Esophagus squamous epithelium (tissue), 4 donors: ENCODE measurements at regions not wholly inside any gene's neighbourhood (a gene's known extent, or its start where the extent isn't known, plus 50 kb on each side); places are given as distances from the start of the nearest gene placed in this dataset.

ENCODE experiments used
- POLR2A ChIP-seq, 4 donors: fragments of 450-650 bp; IDR thresholded peaks; one replicate each; pipeline ENCODE4 v1.6.1; 2017; ENCODE audit warnings: antibody characterized with exemption in 4 of 4, mild to moderate bottlenecking in 4 of 4, moderate library complexity in 3 of 4
- TF ChIP-seq, protein P1 (sequence below), 6 experiments: fragments of 450-650 bp in 4 of 6; fragments of 200-600 bp in 2 of 6; sonication (generic) in 2 of 6; IDR thresholded peaks; one replicate each; pipeline ENCODE4 v1.5.1; 2016 to 2019; ENCODE audit warnings: antibody characterized with exemption in 6 of 6, mild to moderate bottlenecking in 4 of 6, moderate library complexity in 4 of 6

DNA sequence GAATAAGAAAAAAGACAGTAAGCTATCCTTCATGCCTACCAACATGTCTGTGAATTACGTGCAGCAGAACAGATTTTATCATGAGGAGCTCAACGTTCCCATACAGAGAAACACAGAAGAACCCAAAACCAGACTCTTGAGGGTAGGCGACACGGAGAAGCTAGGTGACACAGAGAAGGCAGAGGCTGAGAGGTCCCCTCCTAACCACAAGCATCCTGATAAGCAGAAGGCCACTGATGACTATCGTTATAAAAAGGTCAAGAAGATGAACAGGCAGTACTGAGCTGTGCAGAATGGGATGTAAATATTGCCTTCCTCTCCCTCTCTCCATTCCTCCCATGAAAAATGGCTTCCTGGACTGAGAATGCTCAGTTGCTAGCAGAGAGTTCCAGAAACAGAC is 350.2 kb upstream of the BOD1L1 start:
- TF ChIP-seq, protein P1, sequence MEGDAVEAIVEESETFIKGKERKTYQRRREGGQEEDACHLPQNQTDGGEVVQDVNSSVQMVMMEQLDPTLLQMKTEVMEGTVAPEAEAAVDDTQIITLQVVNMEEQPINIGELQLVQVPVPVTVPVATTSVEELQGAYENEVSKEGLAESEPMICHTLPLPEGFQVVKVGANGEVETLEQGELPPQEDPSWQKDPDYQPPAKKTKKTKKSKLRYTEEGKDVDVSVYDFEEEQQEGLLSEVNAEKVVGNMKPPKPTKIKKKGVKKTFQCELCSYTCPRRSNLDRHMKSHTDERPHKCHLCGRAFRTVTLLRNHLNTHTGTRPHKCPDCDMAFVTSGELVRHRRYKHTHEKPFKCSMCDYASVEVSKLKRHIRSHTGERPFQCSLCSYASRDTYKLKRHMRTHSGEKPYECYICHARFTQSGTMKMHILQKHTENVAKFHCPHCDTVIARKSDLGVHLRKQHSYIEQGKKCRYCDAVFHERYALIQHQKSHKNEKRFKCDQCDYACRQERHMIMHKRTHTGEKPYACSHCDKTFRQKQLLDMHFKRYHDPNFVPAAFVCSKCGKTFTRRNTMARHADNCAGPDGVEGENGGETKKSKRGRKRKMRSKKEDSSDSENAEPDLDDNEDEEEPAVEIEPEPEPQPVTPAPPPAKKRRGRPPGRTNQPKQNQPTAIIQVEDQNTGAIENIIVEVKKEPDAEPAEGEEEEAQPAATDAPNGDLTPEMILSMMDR (IDR thresholded peaks at IDR 0.05) = no peak
- TF ChIP-seq POLR2A (IDR thresholded peaks at IDR 0.05) = no peak
